ENCODE measurements at regions not wholly inside any gene's neighbourhood (a gene's known extent, or its start where the extent isn't known, plus 50 kb on each side); places are given as distances from the start of the nearest gene placed in this dataset.

- Histone ChIP-seq H3K79me2 (ENCODE audit: insufficient read depth, low read length) (no peaks in the 10 kb centered on the region), H3K9ac (ENCODE audit: low read length) (no peak overlapping the region), H3K9me2 (ENCODE audit: low read depth, low read length) (no peaks in the 10 kb centered on the region), H3K4me1 (ENCODE audit: insufficient read depth, low read length, severe bottlenecking) (no peaks in the 10 kb centered on the region), H3F3A (ENCODE audit: insufficient read depth, low read length) (no peaks in the 10 kb centered on the region), H3K4me3 (ENCODE audit: low read depth, low read length, poor library complexity, severe bottlenecking) (no peak overlapping the region), H3K27me3 (ENCODE audit: insufficient read depth, low read length) (no peaks in the 10 kb centered on the region), H3K36me3 (ENCODE audit: insufficient read depth, low read length) (no peaks in the 10 kb centered on the region), H3K9me3 (ENCODE audit: low read length) (no peaks in the 10 kb centered on the region), H3K27ac (ENCODE audit: low read depth, low read length, poor library complexity, severe bottlenecking) (no peak overlapping the region), H2AFZ (ENCODE audit: low read length) (no peak overlapping the region), H4K20me1 (ENCODE audit: insufficient read depth, low read length) (no peaks in the 10 kb centered on the region), H3K4me2 (ENCODE audit: low read length) (no peak overlapping the region)
- TF ChIP-seq CTCF (IDR thresholded peaks at IDR 0.05; ENCODE audit: low read length) (no peak), EZH2 (IDR thresholded peaks at IDR 0.05; ENCODE audit: borderline replicate concordance, low read length) (no peak)
Observed at GRCh38 chr12:115508990-115509389, 768.5 kb downstream of the MED13L start.

GRCh38 chr12:115507951-115508722, 769.4 kb downstream of the MED13L start:
- H3K9ac ChIP-seq (ENCODE audit: low read length): no peak overlapping the region

GRCh38 chr12:115507560-115507889, 770.0 kb downstream of the MED13L start:
- Histone ChIP-seq H3K4me3 (ENCODE audit: low read depth, low read length, poor library complexity, severe bottlenecking) (no peak overlapping the region), H3K27ac (ENCODE audit: low read depth, low read length, poor library complexity, severe bottlenecking) (no peak overlapping the region), H3K79me2 (ENCODE audit: insufficient read depth, low read length) (no peaks in the 10 kb centered on the region), H3F3A (ENCODE audit: insufficient read depth, low read length) (no peaks in the 10 kb centered on the region), H2AFZ (ENCODE audit: low read length) (no peak overlapping the region), H3K27me3 (ENCODE audit: insufficient read depth, low read length) (no peaks in the 10 kb centered on the region), H3K9ac (ENCODE audit: low read length) (no peak overlapping the region), H3K4me1 (ENCODE audit: insufficient read depth, low read length, severe bottlenecking) (no peaks in the 10 kb centered on the region), H3K9me2 (ENCODE audit: low read depth, low read length) (no peaks in the 10 kb centered on the region), H3K9me3 (ENCODE audit: low read length) (no peaks in the 10 kb centered on the region), H3K4me2 (ENCODE audit: low read length) (no peak overlapping the region), H4K20me1 (ENCODE audit: insufficient read depth, low read length) (no peaks in the 10 kb centered on the region), H3K36me3 (ENCODE audit: insufficient read depth, low read length) (no peaks in the 10 kb centered on the region)
- TF ChIP-seq EZH2 (IDR thresholded peaks at IDR 0.05; ENCODE audit: borderline replicate concordance, low read length) (no peak), CTCF (IDR thresholded peaks at IDR 0.05; ENCODE audit: low read length) (no peak)

More at GRCh38 chr12:115507951-115508722, 769.4 kb downstream of the MED13L start:
- no peak overlapping the region for H3K4me2 ChIP-seq (ENCODE audit: low read length)
- H3K4me3 ChIP-seq (ENCODE audit: low read depth, low read length, poor library complexity, severe bottlenecking): no peak overlapping the region
- no peak for TF ChIP-seq CTCF (IDR thresholded peaks at IDR 0.05; ENCODE audit: low read length)
- TF ChIP-seq EZH2 (IDR thresholded peaks at IDR 0.05; ENCODE audit: borderline replicate concordance, low read length): no peak
- H3F3A ChIP-seq (ENCODE audit: insufficient read depth, low read length): no peaks in the 10 kb centered on the region
- H3K9me2 ChIP-seq (ENCODE audit: low read depth, low read length): no peaks in the 10 kb centered on the region
- no peaks in the 10 kb centered on the region for H3K4me1 ChIP-seq (ENCODE audit: insufficient read depth, low read length, severe bottlenecking)
- H3K79me2 ChIP-seq (ENCODE audit: insufficient read depth, low read length): no peaks in the 10 kb centered on the region
- no peak overlapping the region for H2AFZ ChIP-seq (ENCODE audit: low read length)
- H3K27me3 ChIP-seq (ENCODE audit: insufficient read depth, low read length): no peaks in the 10 kb centered on the region
- H4K20me1 ChIP-seq (ENCODE audit: insufficient read depth, low read length): no peaks in the 10 kb centered on the region
- H3K9me3 ChIP-seq (ENCODE audit: low read length): no peaks in the 10 kb centered on the region
- no peaks in the 10 kb centered on the region for H3K36me3 ChIP-seq (ENCODE audit: insufficient read depth, low read length)
- H3K27ac ChIP-seq (ENCODE audit: low read depth, low read length, poor library complexity, severe bottlenecking): no peak overlapping the region

Measured in OCI-LY1 (cell line).